NCI-H526 (cell line): ENCODE measurements at regions not wholly inside any gene's neighbourhood (a gene's known extent, or its start where the extent isn't known, plus 50 kb on each side); places are given as distances from the start of the nearest gene placed in this dataset.
"Not testable (repeated sequence)": the region's sequence is repeated elsewhere in the genome, so short reads cannot be mapped to it uniquely, and the experiment has no call there.

ENCODE experiments used
- DNase-seq, 2 experiments: peaks; one replicate each; lab custom pipeline; 2025; lab: John Stamatoyannopoulos, UW

- DNase-seq, result no peak
Observed at GRCh38 chr11:22567759-22568158, 57.9 kb downstream of the FANCF start.

- no peak for DNase-seq
Observed at GRCh38 chr11:22566293-22566692, 59.3 kb downstream of the FANCF start.

- DNase-seq, result no peak
Observed at GRCh38 chr11:22561283-22561682, 64.3 kb downstream of the FANCF start.

GRCh38 chr11:22559416-22559815 lies 66.2 kb downstream of the FANCF start:
- no peak for DNase-seq

- DNase-seq, result no peak
Observed at GRCh38 chr11:22558664-22559063, 67.0 kb downstream of the FANCF start.

- no peak for DNase-seq
Observed at GRCh38 chr11:22556381-22556780, 69.2 kb downstream of the FANCF start.

GRCh38 chr11:22555881-22556280 lies 69.7 kb downstream of the FANCF start:
- DNase-seq, result no peak

GRCh38 chr11:22554221-22554620 lies 71.4 kb downstream of the FANCF start:
- DNase-seq, result no peak

GRCh38 chr11:22552885-22553284 lies 72.7 kb downstream of the FANCF start:
- no peak for DNase-seq

- no peak for DNase-seq
Observed at GRCh38 chr11:22546746-22547145, 78.9 kb downstream of the FANCF start.

GRCh38 chr11:22543261-22543660 lies 82.4 kb downstream of the FANCF start:
- no peak for DNase-seq

GRCh38 chr11:22539821-22540256 lies 85.8 kb downstream of the FANCF start:
- peak; percentile 60 to 77 for DNase-seq

- DNase-seq, result no peak
Observed at GRCh38 chr11:22536071-22536470, 89.6 kb downstream of the FANCF start.

GRCh38 chr11:22528612-22529429 lies 96.8 kb downstream of the FANCF start:
- DNase-seq, result peak in 1 of 2 experiments; percentile 19

GRCh38 chr11:22522225-22522624 lies 103.4 kb downstream of the FANCF start:
- no peak for DNase-seq

- no peak for DNase-seq
Observed at GRCh38 chr11:22521226-22521625, 104.4 kb downstream of the FANCF start.

GRCh38 chr11:22520521-22520920 lies 105.1 kb downstream of the FANCF start:
- no peak for DNase-seq

- DNase-seq, result not testable (repeated sequence)
Observed at GRCh38 chr11:22518344-22518743, 107.3 kb downstream of the FANCF start.

GRCh38 chr11:22516111-22516510 lies 109.5 kb downstream of the FANCF start:
- DNase-seq, result no peak

GRCh38 chr11:22512457-22512856 lies 113.2 kb downstream of the FANCF start:
- no peak for DNase-seq

- no peak for DNase-seq
Observed at GRCh38 chr11:22510741-22511140, 114.9 kb downstream of the FANCF start.

GRCh38 chr11:22510010-22510409 lies 115.6 kb downstream of the FANCF start:
- no peak for DNase-seq

- no peak for DNase-seq
Observed at GRCh38 chr11:22508665-22509064, 117.0 kb downstream of the FANCF start.

- no peak for DNase-seq
Observed at GRCh38 chr11:22497474-22497873, 128.1 kb downstream of the FANCF start.
